Cerebellar nuclear complex (tissue), 1 donor: ENCODE measurements at regions not wholly inside any gene's neighbourhood (a gene's known extent, or its start where the extent isn't known, plus 50 kb on each side); places are given as distances from the start of the nearest gene placed in this dataset.
A peak's percentile ranks its signal among the peaks of the same experiment; 100 is the strongest.
"Not testable (repeated sequence)": the region's sequence is repeated elsewhere in the genome, so short reads cannot be mapped to it uniquely, and the experiment has no call there.

ENCODE experiments used
- DNase-seq, 2 experiments: peaks; one replicate each; lab custom pipeline; 2025; lab: John Stamatoyannopoulos, UW

DNA sequence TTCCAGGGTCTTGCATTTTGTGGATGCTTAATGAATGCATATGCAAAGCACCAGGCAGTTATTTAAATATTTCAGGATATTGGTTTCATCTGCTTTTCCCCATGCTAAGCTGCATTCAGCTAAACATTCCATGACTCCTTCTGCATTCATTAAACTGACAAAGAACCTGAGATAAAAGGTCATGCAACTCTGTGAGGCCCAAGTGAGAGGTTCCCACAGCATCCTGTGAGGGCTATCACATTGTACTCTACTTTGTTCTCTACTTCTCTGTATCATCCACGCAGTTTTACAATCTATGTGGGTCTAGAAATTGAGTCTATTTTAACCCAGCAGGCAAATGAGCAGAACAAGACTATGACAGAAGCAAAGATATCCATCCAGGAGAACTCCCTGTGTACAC is 86.4 kb upstream of the PRSS16 start:
- no peak for DNase-seq

DNA sequence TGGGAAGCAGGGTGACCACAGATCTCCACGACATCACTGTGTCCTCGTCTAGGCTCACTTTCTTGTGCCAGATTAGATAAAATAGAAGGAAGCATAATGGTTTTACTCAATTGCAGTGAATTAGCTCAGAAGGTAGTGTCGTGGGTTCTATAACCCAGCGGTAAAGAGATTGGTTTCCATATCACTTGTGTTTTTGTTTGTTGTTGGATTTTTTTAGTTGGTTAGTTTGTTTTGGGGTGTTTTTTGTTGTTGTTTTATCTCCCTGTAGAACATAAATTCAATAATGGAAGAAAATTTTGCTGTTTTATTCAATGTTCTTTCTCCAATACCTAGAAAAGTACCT is 85.9 kb upstream of the PRSS16 start:
- no peak for DNase-seq

- no peak for DNase-seq
Observed at GRCh38 chr6:27161946-27162603, 85.4 kb upstream of the PRSS16 start.

DNA sequence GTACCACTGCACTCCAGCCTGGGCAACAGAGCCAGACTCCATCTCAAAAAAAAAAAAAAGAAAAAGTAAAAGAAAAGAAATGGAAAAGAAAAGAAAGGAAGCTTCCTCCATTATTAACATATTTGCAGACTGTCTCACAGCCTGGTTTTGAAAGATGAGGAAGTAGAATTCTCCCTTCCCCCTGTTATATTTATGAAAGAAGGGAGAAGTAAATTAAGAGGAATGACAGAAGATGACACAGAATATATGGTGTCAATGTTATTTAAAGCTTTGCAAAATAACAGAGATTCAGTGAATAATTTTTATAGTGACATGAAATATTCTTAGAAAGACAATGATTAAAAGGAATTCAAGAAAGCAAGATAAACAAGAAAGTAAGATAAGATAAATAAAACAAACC is 83.7 kb upstream of the PRSS16 start:
- DNase-seq: no peak

- DNase-seq: no peak
Observed at GRCh38 chr6:27168108-27168507, 79.4 kb upstream of the PRSS16 start.

DNA sequence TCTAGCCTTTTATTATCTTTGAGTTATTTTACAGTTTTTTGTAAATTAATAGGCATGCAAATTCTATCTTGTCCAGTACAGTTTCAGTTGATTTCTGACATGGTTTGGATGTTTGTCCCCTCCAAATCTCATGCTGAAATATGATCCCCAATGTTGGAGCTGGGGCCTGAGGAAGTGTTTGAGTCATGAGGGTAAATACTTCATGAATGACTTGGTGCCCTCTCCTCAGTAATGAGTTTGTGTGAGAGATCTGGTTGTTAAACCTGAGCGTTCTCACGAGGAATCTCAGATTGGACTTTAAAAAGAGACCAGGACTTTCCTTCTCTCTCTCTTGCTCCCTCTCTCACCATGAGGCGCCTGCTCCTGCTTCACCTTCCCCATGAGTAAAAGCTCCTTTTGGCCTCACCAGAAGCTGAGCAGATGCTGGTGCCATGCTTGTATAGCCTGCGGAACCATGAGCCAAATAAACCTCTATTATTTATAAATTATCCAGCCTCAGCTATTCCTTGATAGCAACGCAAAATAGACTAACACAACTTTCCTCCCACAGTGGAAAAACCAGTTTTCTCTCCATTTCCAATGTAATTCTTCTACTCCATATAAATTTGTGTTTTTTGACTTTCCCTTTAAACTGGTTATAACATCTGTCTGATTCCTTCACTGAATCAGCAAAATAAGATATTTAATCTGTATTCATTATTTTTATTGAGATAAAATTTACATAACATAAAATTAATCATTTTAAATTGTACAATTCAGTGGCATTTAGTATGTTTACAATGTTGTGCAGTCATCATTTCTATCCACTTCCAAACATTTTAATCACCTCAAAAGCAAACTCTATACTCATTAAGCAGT is 78.7 kb upstream of the PRSS16 start:
- DNase-seq: no peak

DNA sequence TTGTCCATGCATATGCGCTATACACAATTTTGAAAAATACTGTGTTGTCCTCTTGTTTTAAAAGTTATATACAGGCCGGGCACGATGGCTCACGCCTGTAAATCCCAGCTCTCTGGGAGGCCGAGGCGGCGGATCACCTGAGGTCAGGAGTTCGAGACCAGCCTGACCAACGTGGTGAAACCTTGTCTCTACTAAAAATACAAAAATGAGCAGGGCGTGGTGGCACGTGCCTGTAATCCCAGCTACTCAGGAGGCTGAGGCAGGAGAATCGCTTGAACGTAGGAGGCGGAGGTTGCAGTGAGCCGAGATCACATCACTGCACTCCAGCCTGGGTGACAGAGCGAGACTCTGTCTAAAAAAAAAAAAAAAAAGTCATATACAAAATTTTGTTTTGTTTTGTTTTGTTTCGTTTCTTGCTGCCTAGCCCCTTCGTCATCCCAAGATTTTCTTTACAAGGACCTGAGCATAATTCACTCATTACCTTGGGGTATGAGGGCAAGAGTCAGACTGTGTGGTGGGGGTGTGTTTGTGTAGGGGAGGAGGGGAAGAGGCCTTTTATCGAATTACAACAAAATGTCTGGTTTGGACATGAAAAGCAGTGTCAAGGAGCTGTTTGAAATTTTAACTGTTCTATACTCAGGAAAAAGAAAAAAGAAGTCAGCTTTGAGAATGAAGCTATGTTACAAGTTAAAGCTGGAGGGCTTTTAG is 74.8 kb upstream of the PRSS16 start:
- not testable (repeated sequence) for DNase-seq

DNA sequence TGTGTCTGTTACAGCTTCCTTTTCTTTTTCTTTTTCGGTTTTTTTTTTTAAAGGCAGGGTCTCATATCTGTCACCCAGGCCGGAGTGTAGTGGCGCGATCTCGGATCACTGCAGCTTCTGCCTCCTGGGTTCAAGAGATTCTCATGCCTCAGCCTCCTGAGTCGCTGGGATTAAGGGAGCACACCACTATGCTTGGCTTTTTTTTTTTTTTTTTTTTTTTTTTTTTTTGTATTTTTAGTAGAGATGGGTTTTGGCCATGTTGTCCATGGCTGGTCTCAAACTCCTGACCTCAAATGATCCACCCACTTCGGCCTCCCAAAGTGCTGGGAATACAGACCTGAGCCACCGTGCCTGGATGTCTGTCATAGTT is 74.3 kb upstream of the PRSS16 start:
- not testable (repeated sequence) for DNase-seq

GRCh38 chr6:27174958-27175357 is 72.5 kb upstream of the PRSS16 start:
- DNase-seq: no peak

DNA sequence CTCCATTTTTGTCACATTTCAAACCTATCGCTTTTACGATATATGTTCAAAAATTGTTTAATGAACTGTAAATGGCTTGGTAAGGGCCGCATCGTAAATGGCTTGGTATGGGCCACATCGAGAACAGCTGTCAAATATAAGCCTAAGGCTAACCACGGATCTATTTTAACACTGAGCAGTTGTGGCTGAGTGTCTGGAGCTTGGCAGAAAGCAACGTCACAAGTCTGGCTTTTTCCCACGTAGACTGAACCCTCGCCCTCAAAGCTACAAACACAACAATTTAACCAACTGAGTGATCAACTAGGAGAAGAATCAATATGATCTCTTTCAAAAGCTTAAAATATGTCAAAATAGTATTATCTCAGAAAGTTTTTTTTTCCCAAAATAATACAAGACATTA is 71.4 kb upstream of the PRSS16 start:
- DNase-seq: no peak

GRCh38 chr6:27176523-27177484 is 70.7 kb upstream of the PRSS16 start:
- DNase-seq: no peak

DNA sequence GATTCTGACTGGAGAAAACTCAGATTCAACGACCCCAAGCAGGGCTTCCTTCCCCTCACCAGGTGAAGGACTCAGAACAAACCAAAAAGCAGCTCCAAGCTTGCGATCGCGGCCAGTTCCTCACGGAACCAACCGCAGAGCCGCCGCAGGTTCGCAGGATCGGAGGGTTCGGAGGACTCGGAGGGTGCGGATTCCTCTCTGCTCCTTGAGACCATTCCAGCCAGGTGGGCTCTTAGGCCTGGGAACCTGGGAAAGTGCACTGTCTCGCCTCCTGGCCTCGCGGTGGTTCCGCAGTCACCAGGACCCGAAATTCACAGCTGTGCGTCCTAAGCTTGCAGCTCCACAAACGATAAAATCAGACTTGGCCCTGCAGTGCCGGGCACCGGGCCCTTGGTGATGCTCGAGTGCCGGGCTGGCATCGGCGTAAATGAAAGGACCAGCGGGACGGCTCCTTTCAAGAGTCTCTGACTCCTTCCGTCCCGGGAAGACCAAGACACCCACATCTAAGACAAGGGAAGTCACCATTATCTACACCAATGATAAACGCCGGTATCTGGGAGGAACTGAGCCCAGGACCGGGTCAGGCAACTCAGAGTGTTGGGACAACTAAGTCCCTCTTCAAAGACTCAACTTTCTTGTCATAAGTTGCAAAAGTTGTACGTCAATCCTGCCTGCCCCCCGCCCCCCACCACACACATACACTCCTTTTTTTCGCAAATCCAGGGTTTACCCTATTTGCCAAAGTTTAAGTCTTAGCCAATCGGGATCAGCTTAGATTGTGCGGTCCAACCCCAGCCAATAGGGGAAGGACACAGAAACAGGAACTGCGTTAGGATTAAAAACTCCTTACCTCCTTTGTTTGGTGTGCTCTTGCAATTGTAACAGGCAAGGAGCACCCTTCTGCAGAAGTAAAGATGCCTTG is 69.8 kb upstream of the PRSS16 start:
- DNase-seq: no peak

DNA sequence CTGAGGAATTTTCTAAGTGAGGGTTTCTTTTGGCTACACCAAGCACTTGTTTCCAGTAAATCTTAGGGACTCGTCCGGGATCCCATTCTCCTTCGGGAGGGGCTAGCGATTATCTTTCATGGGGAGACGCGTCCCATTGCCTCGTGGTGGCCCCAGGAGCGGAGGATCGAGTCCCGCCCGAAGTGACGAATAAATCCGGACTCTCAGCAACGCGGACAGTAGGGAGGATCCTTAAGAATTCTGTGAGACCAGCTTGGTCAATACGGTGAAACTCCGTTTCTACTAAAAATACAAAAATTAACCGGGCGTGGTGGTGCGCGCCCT is 69.1 kb upstream of the PRSS16 start:
- DNase-seq: no peak

DNA sequence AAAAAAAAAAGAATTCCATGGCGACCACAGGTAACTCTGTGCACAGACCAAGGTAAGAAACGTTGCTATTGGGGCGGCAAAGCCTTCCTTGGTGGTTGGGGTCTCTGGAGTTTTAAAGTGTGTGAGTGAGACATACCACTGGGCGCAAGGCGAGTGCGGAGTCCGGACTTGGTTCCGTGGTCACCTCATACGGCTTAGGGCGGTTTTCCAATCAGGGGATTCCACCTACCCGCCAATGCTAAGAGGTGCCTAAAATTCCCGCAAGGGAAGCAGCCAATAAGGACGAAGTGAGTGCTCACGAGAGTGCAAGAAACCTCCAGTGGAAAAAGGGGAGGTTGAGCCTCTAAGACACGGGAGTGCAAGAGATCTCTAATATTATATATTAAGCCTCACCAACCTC is 68.6 kb upstream of the PRSS16 start:
- DNase-seq: no peak

DNA sequence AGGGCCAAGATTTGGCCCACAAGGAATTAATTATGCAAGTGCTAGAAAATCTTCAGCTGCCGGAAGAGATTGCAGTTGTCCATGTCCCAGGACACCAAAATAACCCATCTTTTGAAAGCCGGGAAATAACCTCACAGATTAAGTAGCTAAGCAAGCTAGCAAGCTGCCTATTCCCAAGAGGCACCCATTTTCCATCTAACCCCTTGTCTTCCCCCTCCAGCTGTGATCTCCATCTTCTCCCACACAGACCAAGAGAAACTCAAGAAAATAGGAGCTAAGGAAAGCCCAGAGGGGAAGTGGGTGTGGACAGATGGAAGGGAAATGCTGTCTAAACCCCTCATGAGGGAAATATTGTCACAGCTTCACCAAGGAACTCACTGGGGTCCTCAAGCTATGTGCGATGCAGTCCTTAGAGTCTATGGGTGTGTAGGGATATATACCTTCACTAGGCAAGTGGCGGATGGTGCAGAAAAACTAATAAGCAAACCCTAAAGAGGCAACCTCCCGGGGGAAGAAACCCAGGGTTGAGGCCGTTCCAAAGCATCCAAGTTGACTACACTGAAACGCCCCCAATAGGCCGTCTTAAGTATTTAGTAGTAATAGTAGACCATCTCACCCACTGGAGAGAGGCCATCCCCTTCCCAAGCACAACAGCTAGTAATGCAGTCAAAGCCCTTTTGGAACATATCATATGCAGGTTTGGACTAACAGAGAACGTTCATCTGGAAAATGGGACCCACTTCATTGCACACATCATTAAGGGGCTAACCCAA is 64.3 kb upstream of the PRSS16 start:
- DNase-seq: no peak

DNA sequence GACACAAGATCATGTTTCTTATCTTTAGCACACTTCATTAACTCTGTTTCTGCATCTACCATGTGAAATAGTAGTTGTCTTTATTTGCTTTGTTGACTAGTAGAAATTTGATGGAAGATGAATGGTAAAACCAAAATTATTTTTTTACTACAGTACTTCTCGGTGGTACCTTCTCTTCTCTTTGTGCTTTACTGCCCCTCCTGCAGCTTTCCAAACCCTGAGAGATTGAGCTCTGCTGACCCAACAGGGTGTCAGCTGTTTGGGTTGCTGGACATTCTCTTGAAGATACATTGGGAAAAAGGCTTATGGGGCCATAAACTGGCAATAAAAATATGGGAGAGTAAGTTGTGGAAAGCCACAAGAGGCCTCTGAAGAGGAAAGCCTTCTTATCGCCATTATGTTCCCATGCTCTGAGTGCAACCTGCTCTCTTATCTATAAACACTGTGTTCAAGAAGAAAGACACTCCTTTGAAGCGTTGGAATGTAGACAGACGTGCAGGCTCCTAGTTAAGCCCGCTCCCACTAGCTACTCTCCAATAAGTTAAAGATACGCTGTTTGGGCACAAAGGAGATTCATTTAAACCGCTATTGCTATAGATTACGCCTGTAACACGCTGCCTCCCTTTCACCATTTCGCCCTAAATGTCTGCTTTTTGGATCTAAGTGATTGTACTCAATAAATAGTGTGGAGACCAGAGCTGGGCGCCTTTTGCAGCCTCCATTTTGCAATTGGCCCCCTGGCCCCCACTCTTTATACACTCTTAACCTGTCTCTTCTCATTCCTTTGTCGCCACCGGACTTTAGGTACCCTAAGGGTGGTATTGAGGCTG is 60.1 kb upstream of the PRSS16 start:
- DNase-seq: no peak

- no peak for DNase-seq
Observed at GRCh38 chr6:27188061-27188884, 59.2 kb upstream of the PRSS16 start.

- peak in 1 of 2 experiments; percentile 67 for DNase-seq
Observed at GRCh38 chr6:27188885-27189418, 58.5 kb upstream of the PRSS16 start.
